CD4-positive, alpha-beta memory T cell (primary cell): ENCODE measurements at regions not wholly inside any gene's neighbourhood (a gene's known extent, or its start where the extent isn't known, plus 50 kb on each side); places are given as distances from the start of the nearest gene placed in this dataset.

Experiments used
- CTCF ChIA-PET: fragments of 350-600 bp; sonication (Branson Sonifier 250); formaldehyde crosslinking; loops from one replicate; lab custom pipeline; 2021; ENCODE audit warnings: inconsistent platforms; ENCODE audit not compliant: partially characterized antibody; lab: Charles Lee
- POLR2A ChIA-PET: fragments of 350-600 bp; sonication (Branson Sonifier 250); formaldehyde crosslinking; loops from one replicate; lab custom pipeline; 2021; ENCODE audit not compliant: partially characterized antibody; lab: Charles Lee
- DNase-seq, 5 donors: peaks; one replicate each; pipeline versions ENCODE4 v3.0.0 to v3.0.0-alpha.2; 2020 to 2022; ENCODE audit warnings: mixed read lengths in 1 of 5
- H3K27ac ChIP-seq: one replicate; pipeline ENCODE4 v1.7.0; 2013; ENCODE audit warnings: low read depth, low read length
- H3K27me3 ChIP-seq: 2 replicates; pipeline ENCODE4 v1.7.0; 2013; ENCODE audit warnings: mild to moderate bottlenecking, low read length, moderate library complexity; ENCODE audit not compliant: insufficient read depth
- H3K36me3 ChIP-seq: 2 replicates; pipeline ENCODE4 v1.7.0; 2013; ENCODE audit warnings: mild to moderate bottlenecking, low read length, moderate library complexity; ENCODE audit not compliant: insufficient read depth
- H3K4me1 ChIP-seq: 2 replicates; pipeline ENCODE4 v1.7.0; 2013; ENCODE audit warnings: mild to moderate bottlenecking, low read length, moderate library complexity; ENCODE audit not compliant: insufficient read depth
- H3K4me3 ChIP-seq, 2 donors: one replicate each; pipeline ENCODE4 v1.7.0; 2013; ENCODE audit warnings: low read length in 2 of 2, mild to moderate bottlenecking in 1 of 2
- H3K9me3 ChIP-seq, 2 donors: one replicate each; pipeline ENCODE4 v1.7.0; 2013; ENCODE audit warnings: low read length in 2 of 2, control low read depth in 1 of 2; ENCODE audit not compliant: control insufficient read depth in 1 of 2
- H3K27ac Mint-ChIP-seq, 7 donors: one replicate each; pipeline ENCODE4 v1.8.0; 2020 to 2021; ENCODE audit warnings: mixed read lengths in 7 of 7, mild to moderate bottlenecking in 6 of 7, inconsistent platforms in 3 of 7, moderate library complexity in 3 of 7
- H3K27me3 Mint-ChIP-seq, 2 donors: one replicate each; pipeline ENCODE4 v1.8.0; 2020 to 2021; ENCODE audit warnings: mixed read lengths in 2 of 2
- H3K36me3 Mint-ChIP-seq, 2 donors: one replicate each; pipeline ENCODE4 v1.8.0; 2020 to 2021; ENCODE audit warnings: mixed read lengths in 2 of 2, inconsistent platforms in 1 of 2, mild to moderate bottlenecking in 1 of 2
- H3K4me1 Mint-ChIP-seq, 4 donors: one replicate each; pipeline ENCODE4 v1.8.0; 2020 to 2021; ENCODE audit warnings: mixed read lengths in 4 of 4, mild to moderate bottlenecking in 1 of 4
- H3K4me3 Mint-ChIP-seq, 8 donors: one replicate each; pipeline ENCODE4 v1.8.0; 2020 to 2021; ENCODE audit warnings: mixed read lengths in 8 of 8, mild to moderate bottlenecking in 7 of 8, moderate library complexity in 6 of 8, inconsistent platforms in 3 of 8
- H3K9me3 Mint-ChIP-seq, 8 donors: one replicate each; pipeline ENCODE4 v1.8.0; 2020 to 2021; ENCODE audit warnings: mixed read lengths in 8 of 8, mild to moderate bottlenecking in 5 of 8, inconsistent platforms in 3 of 8, moderate library complexity in 1 of 8
- intact Hi-C: fragments of 100-400 bp; cut with micrococcal nuclease; formaldehyde crosslinking; loops from one replicate; pipeline ENCODE4 v1.15.1; 2023

- Mint-ChIP-seq H3K9me3 (peaks cover 0 to 2% (median 0%) of the 10 kb centered on the region in 8 donors), H3K36me3 (no peaks in the 10 kb centered on the region), H3K27me3 (peaks cover 2 to 4% of the 10 kb centered on the region in 2 donors), H3K27ac (peak overlapping the region in 5 of 7 donors; percentile 3 to 76 (median 23)), H3K4me3 (peak overlapping the region in 7 of 8 donors; percentile 1 to 35 (median 18)), H3K4me1 (peaks cover 8 to 23% (median 13%) of the 10 kb centered on the region in 4 donors)
- DNase-seq: no peak
- Histone ChIP-seq H3K36me3 (no peaks in the 10 kb centered on the region), H3K4me3 (no peak overlapping the region), H3K9me3 (no peaks in the 10 kb centered on the region), H3K27ac (no peak overlapping the region), H3K27me3 (no peaks in the 10 kb centered on the region), H3K4me1 (peaks cover 21% of the 10 kb centered on the region)
- ChIA-PET POLR2A (interaction anchor here (1.2 to 2.1 kb wide), 8 partner anchors 11 to 606 kb away, joined by 3 to 12 read pairs (median 8); no protein-coding TSS in a partner anchor), CTCF (interaction anchor here (0.9 to 3.2 kb wide), 7 partner anchors 14 to 890 kb away, joined by 3 to 24 read pairs (median 5); no protein-coding TSS in a partner anchor)
- intact Hi-C loops: no loop called here
Measured at GRCh38 chr14:21964180-21964579, 290.6 kb upstream of the OR4E1 start.

GRCh38 chr14:21960636-21961035 is 287.0 kb upstream of the OR4E1 start:
- H3K27me3 ChIP-seq: no peaks in the 10 kb centered on the region
- no peak overlapping the region for H3K4me3 ChIP-seq
- Mint-ChIP-seq H3K4me3 (no peak overlapping the region), H3K27ac (no peak overlapping the region), H3K36me3 (no peaks in the 10 kb centered on the region), H3K27me3 (peaks cover 2 to 4% of the 10 kb centered on the region in 2 donors), H3K9me3 (peaks cover 0 to 8% (median 4%) of the 10 kb centered on the region in 8 donors), H3K4me1 (peaks cover 8 to 23% (median 12%) of the 10 kb centered on the region in 4 donors)
- POLR2A ChIA-PET: no interaction called here
- H3K4me1 ChIP-seq: peaks cover 20% of the 10 kb centered on the region
- no peak for DNase-seq
- no peak overlapping the region for H3K27ac ChIP-seq
- intact Hi-C loops: no loop called here
- no peaks in the 10 kb centered on the region for H3K36me3 ChIP-seq
- no peaks in the 10 kb centered on the region for H3K9me3 ChIP-seq
- CTCF ChIA-PET: interaction anchor here (0.8 to 1.4 kb wide), 2 partner anchors 19 to 42 kb away, joined by 3 read pairs; no protein-coding TSS in a partner anchor

GRCh38 chr14:21941885-21942284 is 268.3 kb upstream of the OR4E1 start:
- no peaks in the 10 kb centered on the region for H3K36me3 ChIP-seq
- no peak for DNase-seq
- Mint-ChIP-seq H3K27me3 (peaks cover 0 to 9% of the 10 kb centered on the region in 2 donors), H3K4me1 (peaks cover 4 to 20% (median 15%) of the 10 kb centered on the region in 4 donors), H3K36me3 (no peaks in the 10 kb centered on the region), H3K9me3 (no peaks in the 10 kb centered on the region), H3K27ac (peak overlapping the region; percentile 28 to 86 (median 79)), H3K4me3 (peak overlapping the region in 6 of 8 donors; percentile 26 to 86 (median 80))
- H3K4me1 ChIP-seq: peaks cover 13% of the 10 kb centered on the region
- H3K27ac ChIP-seq: no peak overlapping the region
- intact Hi-C loops: loop anchor here (1.0 to 2.0 kb wide), 3 partner anchors 23 to 628 kb away; no protein-coding TSS in a partner anchor
- ChIA-PET POLR2A (interaction anchor here (0.8 to 2.2 kb wide), 8 partner anchors 36 to 614 kb away, joined by 3 to 12 read pairs (median 4); no protein-coding TSS in a partner anchor), CTCF (interaction anchor here (0.7 to 3.2 kb wide), 6 partner anchors 18 to 628 kb away, joined by 3 to 18 read pairs (median 4); no protein-coding TSS in a partner anchor)
- H3K4me3 ChIP-seq: no peak overlapping the region
- no peaks in the 10 kb centered on the region for H3K27me3 ChIP-seq
- H3K9me3 ChIP-seq: no peaks in the 10 kb centered on the region

GRCh38 chr14:21940887-21941856 is 267.6 kb upstream of the OR4E1 start:
- DNase-seq: peak; percentile 44 to 53 (median 47)
- H3K4me1 Mint-ChIP-seq: peaks cover 4 to 20% (median 15%) of the 10 kb centered on the region in 4 donors
- peak overlapping the region; percentile 65 to 86 (median 81) for H3K4me3 Mint-ChIP-seq
- peaks cover 0 to 9% of the 10 kb centered on the region in 2 donors for H3K27me3 Mint-ChIP-seq
- Histone ChIP-seq H3K27ac (peak overlapping the region; percentile 26), H3K9me3 (no peaks in the 10 kb centered on the region), H3K4me1 (peaks cover 13% of the 10 kb centered on the region), H3K36me3 (no peaks in the 10 kb centered on the region), H3K4me3 (no peak overlapping the region), H3K27me3 (no peaks in the 10 kb centered on the region)
- peak overlapping the region; percentile 31 to 88 (median 79) for H3K27ac Mint-ChIP-seq
- ChIA-PET CTCF (interaction anchor here (0.7 to 3.2 kb wide), 7 partner anchors 17 to 629 kb away, joined by 3 to 18 read pairs (median 4); no protein-coding TSS in a partner anchor), POLR2A (interaction anchor here (0.8 to 2.2 kb wide), 8 partner anchors 37 to 615 kb away, joined by 3 to 12 read pairs (median 4); no protein-coding TSS in a partner anchor)
- H3K36me3 Mint-ChIP-seq: no peaks in the 10 kb centered on the region
- H3K9me3 Mint-ChIP-seq: no peaks in the 10 kb centered on the region
- intact Hi-C loops: loop anchor here (1.0 to 2.0 kb wide), 3 partner anchors 22 to 629 kb away; no protein-coding TSS in a partner anchor

- peaks cover 4 to 20% (median 15%) of the 10 kb centered on the region in 4 donors for H3K4me1 Mint-ChIP-seq
- Histone ChIP-seq H3K27ac (no peak overlapping the region), H3K4me1 (peaks cover 13% of the 10 kb centered on the region), H3K27me3 (no peaks in the 10 kb centered on the region), H3K4me3 (no peak overlapping the region), H3K9me3 (no peaks in the 10 kb centered on the region), H3K36me3 (no peaks in the 10 kb centered on the region)
- no peaks in the 10 kb centered on the region for H3K9me3 Mint-ChIP-seq
- H3K4me3 Mint-ChIP-seq: no peak overlapping the region
- ChIA-PET POLR2A (interaction anchor here (1.0 to 2.2 kb wide), 4 partner anchors 22 to 616 kb away, joined by 3 to 12 read pairs (median 4); no protein-coding TSS in a partner anchor), CTCF (interaction anchor here (1.7 to 3.2 kb wide), 3 partner anchors 22 to 28 kb away, joined by 3 to 18 read pairs (median 9); no protein-coding TSS in a partner anchor)
- DNase-seq: no peak
- peak overlapping the region in 3 of 7 donors; percentile 7 to 48 (median 38) for H3K27ac Mint-ChIP-seq
- H3K27me3 Mint-ChIP-seq: peaks cover 0 to 8% of the 10 kb centered on the region in 2 donors
- no peaks in the 10 kb centered on the region for H3K36me3 Mint-ChIP-seq
- intact Hi-C loops: loop anchor here (2.0 kb wide), 2 partner anchors 21 to 39 kb away; no protein-coding TSS in a partner anchor
Measured at GRCh38 chr14:21939836-21940235, 266.2 kb upstream of the OR4E1 start.

- peaks cover 13% of the 10 kb centered on the region for H3K4me1 ChIP-seq
- H3K27me3 Mint-ChIP-seq: peaks cover 0 to 5% of the 10 kb centered on the region in 2 donors
- no peak for DNase-seq
- no peaks in the 10 kb centered on the region for H3K9me3 ChIP-seq
- H3K36me3 Mint-ChIP-seq: no peaks in the 10 kb centered on the region
- H3K27ac Mint-ChIP-seq: peak overlapping the region in 1 of 7 donors; percentile 25
- H3K9me3 Mint-ChIP-seq: no peaks in the 10 kb centered on the region
- no peak overlapping the region for H3K27ac ChIP-seq
- no peaks in the 10 kb centered on the region for H3K27me3 ChIP-seq
- ChIA-PET CTCF (no interaction called here), POLR2A (no interaction called here)
- intact Hi-C loops: no loop called here
- H3K4me3 ChIP-seq: no peak overlapping the region
- no peaks in the 10 kb centered on the region for H3K36me3 ChIP-seq
- H3K4me1 Mint-ChIP-seq: peaks cover 4 to 17% (median 14%) of the 10 kb centered on the region in 4 donors
- no peak overlapping the region for H3K4me3 Mint-ChIP-seq
Measured at GRCh38 chr14:21937996-21938395, 264.4 kb upstream of the OR4E1 start.
